HFF-Myc (cell line): ENCODE measurements at regions not wholly inside any gene's neighbourhood (a gene's known extent, or its start where the extent isn't known, plus 50 kb on each side); places are given as distances from the start of the nearest gene placed in this dataset.

ENCODE experiments used
- DNase-seq: peaks from one replicate; pipeline ENCODE4 v3.0.0-alpha.2; 2011; ENCODE audit warnings: low read depth; ENCODE audit errors: extremely low read depth
- H3K4me3 ChIP-seq: replicated peaks from 2 replicates; pipeline ENCODE4 v1.5.1; 2011; ENCODE audit warnings: low read depth, mild to moderate bottlenecking, control low read depth, low read length
- TF ChIP-seq, protein P1 (sequence below): IDR thresholded peaks from 2 replicates; pipeline ENCODE4 v1.5.1; 2012; ENCODE audit warnings: mild to moderate bottlenecking, low read depth, low read length, control low read depth; ENCODE audit errors: missing control alignments

- no peak overlapping the region for H3K4me3 ChIP-seq
- no peak for DNase-seq
- TF ChIP-seq, protein P1, sequence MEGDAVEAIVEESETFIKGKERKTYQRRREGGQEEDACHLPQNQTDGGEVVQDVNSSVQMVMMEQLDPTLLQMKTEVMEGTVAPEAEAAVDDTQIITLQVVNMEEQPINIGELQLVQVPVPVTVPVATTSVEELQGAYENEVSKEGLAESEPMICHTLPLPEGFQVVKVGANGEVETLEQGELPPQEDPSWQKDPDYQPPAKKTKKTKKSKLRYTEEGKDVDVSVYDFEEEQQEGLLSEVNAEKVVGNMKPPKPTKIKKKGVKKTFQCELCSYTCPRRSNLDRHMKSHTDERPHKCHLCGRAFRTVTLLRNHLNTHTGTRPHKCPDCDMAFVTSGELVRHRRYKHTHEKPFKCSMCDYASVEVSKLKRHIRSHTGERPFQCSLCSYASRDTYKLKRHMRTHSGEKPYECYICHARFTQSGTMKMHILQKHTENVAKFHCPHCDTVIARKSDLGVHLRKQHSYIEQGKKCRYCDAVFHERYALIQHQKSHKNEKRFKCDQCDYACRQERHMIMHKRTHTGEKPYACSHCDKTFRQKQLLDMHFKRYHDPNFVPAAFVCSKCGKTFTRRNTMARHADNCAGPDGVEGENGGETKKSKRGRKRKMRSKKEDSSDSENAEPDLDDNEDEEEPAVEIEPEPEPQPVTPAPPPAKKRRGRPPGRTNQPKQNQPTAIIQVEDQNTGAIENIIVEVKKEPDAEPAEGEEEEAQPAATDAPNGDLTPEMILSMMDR, result no peak
Observed at GRCh38 chr11:128156486-128156885, 430.9 kb downstream of the ETS1 start.

- TF ChIP-seq, protein P1, result no peak
- no peak overlapping the region for H3K4me3 ChIP-seq
- no peak for DNase-seq
Observed at GRCh38 chr11:128155590-128155989, 431.8 kb downstream of the ETS1 start.

- DNase-seq, result no peak
- TF ChIP-seq, protein P1, result no peak
- no peak overlapping the region for H3K4me3 ChIP-seq
Observed at GRCh38 chr11:128153697-128154048, 433.7 kb downstream of the ETS1 start.

DNA sequence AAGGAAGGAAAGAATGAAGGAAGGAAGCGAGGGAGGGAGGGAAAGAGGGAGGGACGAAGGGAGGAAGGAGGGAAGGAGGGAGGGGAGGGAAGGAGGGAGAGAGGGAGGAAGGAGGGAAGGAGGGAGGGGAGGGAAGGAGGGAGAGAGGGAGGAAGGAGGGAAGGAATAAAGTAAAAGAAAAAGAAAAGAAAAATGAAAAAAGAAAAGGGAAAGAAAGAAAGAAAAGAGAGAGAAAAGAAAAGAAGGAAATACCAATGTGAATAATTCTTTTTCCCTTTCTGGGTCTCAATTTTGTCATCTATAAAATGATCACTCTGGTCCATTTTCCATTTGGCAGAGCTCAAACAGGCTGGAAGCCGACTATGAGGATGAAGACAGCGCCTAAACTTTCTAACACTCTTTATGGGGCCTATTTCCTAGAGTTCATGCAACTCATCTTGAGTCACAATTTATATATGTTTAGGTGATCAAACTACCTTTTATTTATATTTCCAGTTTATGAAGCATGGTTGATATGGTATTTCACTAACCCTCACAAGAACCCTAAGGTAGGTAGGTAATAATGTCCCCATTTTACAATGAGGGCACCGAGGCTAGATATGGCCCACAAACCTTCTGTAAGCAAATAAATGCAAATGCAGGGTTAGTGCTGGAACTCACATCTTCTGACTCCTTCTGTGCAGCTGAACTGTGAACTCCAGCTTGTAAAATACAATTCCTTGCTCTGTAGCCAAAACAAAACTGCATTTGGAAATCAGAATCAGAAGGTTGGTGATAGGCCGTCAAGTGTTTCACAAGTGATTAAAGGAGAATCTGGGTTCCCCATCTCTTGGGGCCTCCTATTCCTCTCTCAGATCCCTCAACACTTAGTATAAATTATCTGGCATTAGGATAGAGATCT, 434.3 kb downstream of the ETS1 start:
- TF ChIP-seq, protein P1, result no peak
- no peak overlapping the region for H3K4me3 ChIP-seq

DNA sequence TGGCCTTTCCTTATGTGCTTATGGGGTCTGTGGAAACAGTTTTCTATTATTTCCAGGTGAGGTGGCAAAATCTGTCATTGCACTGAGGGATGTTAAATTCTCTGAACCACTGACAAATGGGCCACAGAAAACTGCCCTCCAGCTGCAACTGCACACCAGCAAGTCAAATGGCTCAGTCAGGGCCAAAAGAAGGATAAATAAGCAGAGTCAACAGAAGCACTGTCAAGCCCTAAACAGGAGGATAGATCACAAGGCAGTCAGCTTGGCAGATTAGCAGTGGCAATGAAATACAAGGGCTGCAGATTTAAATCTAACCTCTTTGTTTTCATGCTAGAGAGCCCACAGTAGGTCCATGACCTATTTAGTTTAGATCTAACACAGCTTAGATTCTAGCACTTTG, 435.6 kb downstream of the ETS1 start:
- no peak overlapping the region for H3K4me3 ChIP-seq
- DNase-seq, result no peak
- TF ChIP-seq, protein P1, result no peak

More for the DNA sequence above, 434.3 kb downstream of the ETS1 start:
- DNase-seq, result no peak

DNA sequence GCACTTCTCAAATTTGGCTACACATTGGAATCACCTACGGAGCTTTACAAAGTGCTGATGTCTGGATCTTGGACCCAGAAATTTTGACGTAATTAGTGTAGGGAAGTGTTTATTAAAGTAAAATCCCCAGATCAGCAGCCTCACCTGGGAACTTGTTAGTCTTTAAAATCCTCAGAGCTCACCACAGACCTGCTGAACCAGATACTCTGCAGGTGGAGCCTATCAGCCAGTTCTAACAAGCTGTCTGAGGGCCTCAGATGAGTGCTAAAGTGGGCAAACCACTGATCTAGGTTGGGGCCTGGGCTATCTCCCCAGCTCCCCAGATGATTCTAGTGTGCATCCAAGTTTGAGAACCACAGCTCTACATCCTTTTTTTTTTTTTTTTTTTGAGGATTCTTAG, 436.0 kb downstream of the ETS1 start:
- DNase-seq, result no peak
- TF ChIP-seq, protein P1, result no peak
- H3K4me3 ChIP-seq, result no peak overlapping the region
